Left forelimb (tissue), 1 donor: ENCODE measurements at regions not wholly inside any gene's neighbourhood (a gene's known extent, or its start where the extent isn't known, plus 50 kb on each side); places are given as distances from the start of the nearest gene placed in this dataset.

ENCODE experiments used
- DNase-seq: peaks from one replicate; pipeline ENCODE4 v3.0.0-alpha.2; 2018; ENCODE audit warnings: low spot score

DNA sequence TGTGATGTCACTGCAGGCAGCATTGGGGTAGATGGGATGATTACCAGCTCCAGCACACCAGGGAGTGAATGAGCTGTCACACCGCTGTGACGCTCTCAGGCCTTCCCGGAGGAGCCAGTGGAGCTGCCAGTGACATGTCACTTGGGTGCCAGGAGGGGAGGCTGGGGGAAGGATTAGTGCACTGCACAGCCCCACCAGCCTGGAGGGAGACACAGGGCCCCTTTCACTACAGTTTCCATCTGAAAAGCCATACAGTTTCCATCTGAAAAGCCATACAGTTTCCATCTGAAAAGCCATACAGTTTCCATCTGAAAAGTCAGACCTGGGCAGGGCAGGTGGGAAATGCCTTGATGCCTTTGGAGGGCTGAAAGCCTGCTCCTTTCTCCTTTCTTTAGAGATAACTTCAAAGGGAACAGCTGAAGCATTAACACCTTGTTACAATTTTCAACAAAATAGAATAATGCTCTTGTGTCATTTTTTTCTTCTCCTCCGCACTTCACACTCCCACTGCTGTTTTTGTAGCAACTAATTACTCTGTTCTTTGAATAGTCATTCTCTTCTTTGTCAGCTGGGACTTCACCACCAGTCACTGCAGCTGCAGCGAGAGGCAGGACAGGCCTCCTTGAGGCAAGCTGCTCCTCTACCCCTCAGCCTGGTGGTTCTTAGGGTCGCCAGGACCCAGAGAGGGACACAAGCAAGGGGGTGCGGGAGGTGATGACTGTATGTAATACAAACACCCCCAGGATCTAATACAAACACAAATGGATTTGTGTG, 256.9 kb upstream of the RGS6 start:
- DNase-seq = no peak

- no peak for DNase-seq
Measured at GRCh38 chr14:71675900-71676287, 256.3 kb upstream of the RGS6 start.

DNA sequence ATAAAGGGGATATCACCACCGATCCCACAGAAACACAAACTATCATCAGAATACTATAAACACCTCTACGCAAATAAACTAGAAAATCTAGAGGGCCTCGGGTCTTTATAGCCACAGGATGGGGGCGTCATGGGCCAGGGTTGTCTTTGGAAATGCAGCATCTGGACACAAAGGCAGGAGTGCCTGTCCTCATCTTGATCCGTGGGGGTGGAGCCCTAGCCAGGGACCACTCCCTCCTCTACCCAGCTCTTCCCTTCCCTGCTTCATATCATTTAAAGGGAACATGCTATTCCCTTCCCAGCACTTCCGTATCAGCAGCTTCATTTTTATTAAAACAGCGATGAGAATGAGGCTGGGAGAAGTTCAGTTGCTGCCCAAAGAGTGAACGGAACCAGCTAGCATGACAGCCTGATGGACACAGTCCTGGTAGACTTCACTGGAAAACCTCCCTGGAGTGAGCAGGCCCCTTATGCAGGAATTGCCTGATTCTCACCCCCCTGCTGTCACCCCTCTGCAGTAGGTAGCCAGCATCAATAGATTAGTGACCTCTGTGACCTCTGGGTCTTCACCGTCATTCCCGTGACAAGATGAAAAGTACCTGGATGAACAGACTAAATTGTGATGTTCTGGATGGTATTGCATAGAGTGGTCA, 251.4 kb upstream of the RGS6 start:
- DNase-seq = no peak

DNA sequence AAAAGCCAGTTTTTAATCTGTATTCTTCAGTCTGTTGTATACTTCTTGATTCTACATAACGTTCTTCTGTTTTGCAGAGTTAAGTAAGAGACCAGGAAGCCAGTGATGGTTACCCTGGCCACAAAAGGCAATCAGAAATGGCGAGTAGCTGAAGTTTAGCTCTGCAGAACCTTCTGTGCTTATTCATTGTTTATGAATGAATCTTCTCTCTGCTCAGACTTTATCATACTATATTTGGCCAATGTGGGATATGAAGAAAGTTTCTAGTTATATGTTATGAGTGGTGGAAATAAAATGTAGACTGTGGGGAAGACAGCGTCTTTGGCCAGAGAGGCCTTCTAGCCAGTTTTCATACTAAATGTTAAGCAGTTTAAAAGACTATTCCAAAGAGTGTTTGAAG, 249.9 kb upstream of the RGS6 start:
- DNase-seq = no peak

DNA sequence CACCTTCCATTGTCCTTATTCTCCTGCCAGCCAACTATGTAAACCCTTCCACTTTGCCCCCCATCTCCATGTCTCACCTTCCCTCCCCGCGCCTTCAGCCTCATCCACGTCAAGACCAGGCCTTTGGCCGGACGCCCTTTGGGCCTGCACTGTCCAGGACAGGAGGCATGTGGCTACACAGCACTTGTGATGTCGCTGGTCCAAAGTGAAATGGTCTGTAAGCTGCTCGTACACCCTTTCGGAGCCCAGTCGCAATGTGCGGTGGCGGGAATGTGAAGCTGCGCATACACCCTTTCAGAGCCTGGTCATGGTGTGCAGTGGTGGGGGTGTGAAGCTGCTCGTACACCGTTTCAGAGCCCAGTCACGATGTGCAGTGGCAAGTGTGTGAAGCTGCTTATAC, 247.9 kb upstream of the RGS6 start:
- no peak for DNase-seq

DNA sequence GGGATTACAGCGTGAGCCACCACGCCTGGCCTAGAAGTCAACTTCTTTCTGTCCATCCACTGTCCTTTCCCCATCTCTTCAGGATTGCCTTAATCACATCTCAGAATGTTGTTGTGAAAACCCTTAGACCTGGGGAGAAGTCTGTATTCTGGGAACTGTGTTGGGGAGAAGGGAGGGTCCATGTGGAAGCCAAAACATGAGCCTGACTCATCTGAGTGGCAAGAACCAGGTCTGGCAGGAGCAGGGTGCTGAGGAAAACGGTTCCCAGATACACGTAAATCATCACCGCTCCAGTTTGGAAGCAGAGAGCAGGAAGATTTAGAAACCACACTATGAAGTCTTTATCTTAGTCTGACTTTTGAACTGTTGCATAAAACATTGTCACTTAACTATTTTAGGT, 245.6 kb upstream of the RGS6 start:
- no peak for DNase-seq

DNA sequence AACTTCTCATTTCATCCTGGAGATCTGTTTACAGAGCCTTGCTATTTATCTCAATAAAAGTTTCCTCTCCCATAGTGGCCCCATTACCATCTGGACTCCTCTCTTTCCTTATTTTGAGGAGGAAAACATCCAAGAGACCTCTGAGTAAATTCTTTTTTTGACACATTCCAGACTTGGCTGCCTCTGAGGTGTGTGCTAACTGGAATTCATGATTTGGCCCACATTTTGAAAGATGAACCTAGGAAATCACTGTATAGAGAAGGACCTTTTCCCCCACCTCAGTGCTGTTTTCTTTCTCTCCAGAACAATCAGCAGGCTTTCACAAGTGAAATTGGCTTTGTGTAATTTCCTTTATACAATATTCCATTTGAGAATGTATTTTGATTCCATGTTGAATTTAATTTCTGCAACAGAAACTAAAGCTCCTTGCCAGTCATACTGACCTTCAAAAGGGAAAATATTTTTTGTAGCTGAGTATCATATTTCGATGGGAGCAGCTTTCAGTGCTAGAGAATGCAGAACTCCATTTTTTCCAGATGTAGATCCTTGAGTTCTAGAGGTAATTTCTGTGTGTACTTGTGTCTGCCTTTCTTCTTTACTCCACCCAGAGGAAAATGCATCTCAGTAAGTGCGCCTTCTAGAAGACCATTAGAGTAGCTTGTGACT, 244.9 kb upstream of the RGS6 start:
- no peak for DNase-seq

- DNase-seq = no peak
Measured at GRCh38 chr14:71688576-71688975, 243.7 kb upstream of the RGS6 start.

GRCh38 chr14:71690478-71690877, 241.8 kb upstream of the RGS6 start:
- DNase-seq = no peak

GRCh38 chr14:71692496-71692895, 239.7 kb upstream of the RGS6 start:
- no peak for DNase-seq

DNA sequence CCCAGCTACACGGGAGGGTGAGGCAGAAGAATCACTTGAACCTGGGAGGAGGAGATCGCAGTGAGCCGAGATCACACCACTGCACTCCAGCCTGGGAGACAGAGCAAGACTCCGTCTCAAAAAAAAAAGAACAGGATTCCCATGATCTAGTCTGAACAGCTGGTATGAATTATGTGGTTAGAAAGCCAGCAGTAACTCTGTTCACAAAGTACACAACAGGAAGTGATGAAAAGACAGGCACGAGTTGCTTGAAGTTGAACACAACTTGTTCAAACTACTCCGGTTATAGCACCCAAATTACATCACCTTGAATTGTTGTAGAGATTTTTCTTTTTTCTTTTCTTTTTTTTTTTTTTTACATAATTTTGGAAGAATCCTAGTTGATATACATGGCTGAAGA, 238.8 kb upstream of the RGS6 start:
- DNase-seq = no peak

DNA sequence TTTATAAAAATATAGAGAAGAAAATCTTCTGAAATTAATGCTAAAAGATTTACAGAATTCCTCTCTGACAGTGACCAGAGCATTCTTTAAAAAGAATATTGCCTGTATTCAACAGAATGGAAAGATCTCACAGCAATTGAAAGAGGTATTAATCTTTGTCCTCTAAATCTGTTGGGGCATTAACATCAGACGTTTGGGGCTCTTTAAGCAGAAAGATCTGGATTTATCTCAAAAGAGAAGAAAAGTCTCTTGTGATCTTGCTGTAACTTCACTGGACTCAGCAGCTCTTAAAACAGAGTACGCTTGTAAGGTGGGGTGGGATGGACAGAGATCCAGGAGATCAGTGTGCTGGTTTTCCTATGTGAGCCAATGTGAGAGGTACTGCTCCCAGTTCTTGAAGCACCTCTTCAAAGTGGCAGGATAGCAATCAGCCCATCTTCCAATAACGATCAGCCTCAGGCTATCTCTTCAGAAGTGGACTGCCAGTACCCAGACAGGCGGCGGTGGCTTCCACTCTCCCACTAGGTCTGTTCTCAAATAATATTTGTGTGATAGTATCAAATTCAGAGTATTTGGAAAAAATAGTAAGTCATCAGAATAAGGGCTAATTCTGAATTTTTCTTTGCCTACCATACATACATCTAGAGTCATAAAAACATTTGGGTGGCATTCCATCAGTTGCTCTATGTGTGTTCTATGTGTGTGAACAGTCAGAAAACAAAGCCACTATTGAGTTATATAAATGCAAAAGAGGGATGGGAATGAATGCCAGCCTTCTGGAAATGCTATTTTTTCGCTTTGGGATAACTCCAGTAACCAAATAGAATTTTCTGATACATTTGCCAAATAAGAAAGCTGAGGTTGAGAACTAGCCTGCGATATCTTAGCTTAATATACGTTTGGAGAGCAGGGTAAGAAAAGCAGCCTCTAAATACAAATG, 237.4 kb upstream of the RGS6 start:
- no peak for DNase-seq

GRCh38 chr14:71695611-71696350, 236.4 kb upstream of the RGS6 start:
- no peak for DNase-seq

DNA sequence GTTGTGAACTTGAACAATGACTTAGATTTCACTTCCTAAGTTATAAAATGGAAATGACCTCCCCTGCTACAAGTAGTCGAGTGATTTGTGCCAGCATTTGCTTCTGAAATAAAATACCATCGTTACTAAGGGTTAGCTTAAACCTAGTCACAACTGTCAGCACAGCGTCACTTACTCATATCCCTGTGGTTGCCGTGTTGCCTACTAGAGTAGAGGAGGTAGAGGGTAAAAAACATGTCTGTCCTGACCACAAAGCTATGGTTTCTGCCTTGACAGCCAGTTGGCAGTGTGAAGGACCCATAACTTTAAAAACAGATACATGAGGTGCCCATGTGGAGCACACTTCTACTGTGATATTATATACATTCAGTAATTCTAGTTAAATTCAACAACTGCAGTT, 234.2 kb upstream of the RGS6 start:
- no peak for DNase-seq

DNA sequence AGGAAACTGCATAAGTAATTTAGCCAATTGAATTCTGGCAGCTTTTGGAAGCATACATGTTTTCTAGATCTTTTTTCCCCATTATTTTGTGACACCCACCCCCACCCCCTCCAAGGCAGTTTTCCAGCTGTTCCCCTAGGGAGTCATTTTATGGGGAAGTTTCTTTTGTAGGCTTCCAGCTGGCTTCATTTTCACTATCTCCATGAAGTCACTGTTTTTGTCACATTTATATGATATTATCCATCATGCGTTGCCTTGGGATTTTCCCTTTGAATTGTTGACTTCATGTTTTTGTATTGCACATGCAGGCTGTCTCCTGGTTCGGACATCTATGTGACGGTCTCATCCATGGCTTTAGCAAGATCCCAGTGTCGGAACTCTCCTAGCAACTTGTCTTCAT, 233.6 kb upstream of the RGS6 start:
- no peak for DNase-seq

DNA sequence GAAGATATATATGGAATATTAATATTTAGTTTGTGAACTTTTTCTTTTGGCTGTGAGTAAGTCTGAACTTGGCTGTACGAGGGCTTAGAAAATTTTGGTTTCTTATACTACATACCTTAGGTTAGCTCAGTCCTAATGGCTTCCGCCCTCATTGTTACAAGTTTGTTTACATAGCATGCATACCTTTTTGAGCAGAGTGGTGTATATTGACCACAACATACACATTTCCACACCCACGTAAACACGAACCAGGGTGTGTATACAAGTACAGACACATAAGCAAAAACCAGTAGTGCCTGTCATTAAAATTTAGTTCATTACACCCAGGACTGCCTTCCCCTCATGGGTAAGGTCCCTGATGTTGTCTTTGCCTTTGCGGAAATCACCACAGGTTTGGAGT, 230.2 kb upstream of the RGS6 start:
- no peak for DNase-seq

DNA sequence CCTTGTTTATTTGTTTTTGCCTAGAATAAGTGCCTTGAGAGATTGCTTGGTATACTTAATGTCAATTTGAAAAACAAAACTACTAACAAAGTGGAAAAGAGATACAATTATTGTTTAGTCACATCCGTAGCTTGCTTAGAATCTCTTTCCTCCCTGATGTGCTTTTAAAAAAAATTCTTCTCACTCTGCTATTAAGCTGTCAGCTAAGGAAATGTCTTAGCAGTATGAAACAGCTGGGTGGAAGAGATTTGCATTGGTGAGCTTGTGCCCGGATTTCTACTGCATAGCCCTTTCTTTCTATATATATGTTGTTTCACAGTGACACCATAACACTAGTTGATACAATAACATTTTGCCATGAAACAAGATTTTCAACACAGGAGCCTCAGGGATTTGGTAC, 229.4 kb upstream of the RGS6 start:
- no peak for DNase-seq

DNA sequence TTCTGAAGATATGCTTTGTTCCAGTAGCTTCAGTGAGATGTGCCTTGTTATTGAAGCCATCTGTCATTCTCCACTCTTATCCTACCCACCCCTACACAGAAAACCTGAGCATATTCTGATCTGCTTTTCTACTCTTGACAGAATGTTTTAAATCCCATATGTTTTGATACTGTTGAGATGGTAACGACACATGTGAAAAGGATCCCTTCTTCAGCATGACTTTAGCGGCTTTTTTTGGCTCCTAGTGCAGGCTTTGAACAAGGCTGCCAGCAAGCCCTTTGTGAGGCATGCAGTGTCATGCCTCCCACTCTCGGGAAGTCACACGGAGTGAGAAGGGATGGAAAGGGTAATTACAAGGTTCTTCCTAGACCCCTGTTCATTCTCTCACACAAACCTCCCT, 228.8 kb upstream of the RGS6 start:
- no peak for DNase-seq

DNA sequence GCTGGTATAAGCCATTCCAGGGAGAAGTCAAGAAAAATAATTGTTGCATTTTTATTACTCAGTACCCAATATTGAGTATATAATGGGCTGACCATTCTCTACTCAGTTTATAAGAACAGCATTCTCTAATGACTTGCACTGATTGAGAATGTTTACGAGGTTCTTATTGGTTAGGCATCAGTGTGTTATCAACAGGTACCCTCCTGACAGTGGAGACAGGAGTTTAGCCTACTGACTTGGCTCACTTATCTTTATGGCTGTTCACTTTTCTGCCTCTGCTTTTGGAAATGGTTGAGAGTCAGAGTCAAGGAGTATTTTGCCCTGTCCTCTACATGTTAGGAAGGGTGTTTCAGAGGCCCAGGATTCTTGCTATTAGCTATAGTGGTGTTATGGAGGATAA, 228.0 kb upstream of the RGS6 start:
- no peak for DNase-seq

- no peak for DNase-seq
Measured at GRCh38 chr14:71705460-71705859, 226.8 kb upstream of the RGS6 start.

DNA sequence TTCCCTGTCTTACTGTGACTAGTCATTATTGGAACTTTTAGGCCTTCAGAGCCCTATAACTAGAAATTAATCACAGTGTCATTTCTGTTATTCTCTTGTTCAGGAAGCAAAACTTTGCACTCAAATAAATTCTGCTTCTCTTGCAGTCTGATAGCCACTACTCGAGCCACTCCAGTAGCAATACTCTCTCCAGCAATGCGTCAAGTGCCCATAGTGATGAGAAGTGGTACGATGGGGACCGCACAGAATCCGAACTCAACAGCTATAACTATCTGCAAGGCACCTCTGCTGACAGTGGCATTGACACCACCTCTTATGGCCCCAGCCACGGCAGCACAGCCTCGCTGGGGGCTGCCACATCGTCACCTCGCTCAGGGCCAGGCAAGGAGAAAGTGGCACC, 223.2 kb upstream of the RGS6 start:
- no peak for DNase-seq

GRCh38 chr14:71709987-71710386, 222.2 kb upstream of the RGS6 start:
- DNase-seq = no peak
